ENCODE measurements at regions not wholly inside any gene's neighbourhood (a gene's known extent, or its start where the extent isn't known, plus 50 kb on each side); places are given as distances from the start of the nearest gene placed in this dataset.

GRCh38 chr13:22198641-22199217 lies 527.9 kb downstream of the FGF9 start:
- H4K20me1 ChIP-seq (ENCODE audit: insufficient read depth) = no peaks in the 10 kb centered on the region
- H3K9me3 ChIP-seq (ENCODE audit: control insufficient read depth in 1 of 2, insufficient read depth in 1 of 2, low read depth in 1 of 2, low read length in 2 of 2) = no peaks in the 10 kb centered on the region
- DNase-seq (ENCODE audit: low read depth, low spot score) (no peak), ATAC-seq (no peak)
- H3K36me3 ChIP-seq (ENCODE audit: control insufficient read depth in 1 of 2, insufficient read depth in 2 of 2, low read length in 2 of 2) = no peaks in the 10 kb centered on the region
- H3K4me1 ChIP-seq (ENCODE audit: control insufficient read depth in 1 of 2, insufficient read depth in 2 of 2, low read length in 2 of 2) = no peaks in the 10 kb centered on the region
- H3K4me3 ChIP-seq (replicated peaks in 1 of 2; ENCODE audit: low read depth in 1 of 2, low read length in 2 of 2) = no peak overlapping the region
- no peaks in the 10 kb centered on the region for H3K27me3 ChIP-seq (ENCODE audit: insufficient read depth, low read length)
- H3K79me2 ChIP-seq (ENCODE audit: insufficient read depth, low read length) = no peaks in the 10 kb centered on the region
- RAD21 ChIA-PET (ENCODE audit: low non-redundant PET in 1 of 2, low total read pairs in 2 of 2, uncharacterized antibody in 2 of 2, unreplicated experiment in 2 of 2) = no interaction called here
- TF ChIP-seq POLR2A (IDR thresholded peaks at IDR 0.05; ENCODE audit: borderline replicate concordance, extremely low read depth, insufficient read depth, insufficient read length) = no peak
- no peak for TF ChIP-seq ZNF274 (IDR thresholded peaks at IDR 0.05; ENCODE audit: low read depth, low read length)
- no peak for TF ChIP-seq EZH2 (IDR thresholded peaks at IDR 0.05)
- TF ChIP-seq TCF7L2 (IDR thresholded peaks at IDR 0.05; ENCODE audit: borderline replicate concordance, extremely low read depth, insufficient read depth, insufficient read length) = no peak
- no peak for TF ChIP-seq JUND (IDR thresholded peaks at IDR 0.05)
- no peak for TF ChIP-seq CBX3 (IDR thresholded peaks at IDR 0.05; ENCODE audit: low read depth)
- TF ChIP-seq YY1 (IDR thresholded peaks at IDR 0.05; ENCODE audit: extremely low read depth, insufficient replicate concordance, low read depth, low read length) = no peak
- TF ChIP-seq CTCF (IDR thresholded peaks at IDR 0.05 in 2 of 3, conservative IDR thresholded peaks at IDR 0.05 in 1 of 3; ENCODE audit: borderline replicate concordance in 1 of 3, insufficient read depth in 1 of 3, low read depth in 2 of 3, low read length in 2 of 3) = no peak
- no peak for TF ChIP-seq REST (IDR thresholded peaks at IDR 0.05; ENCODE audit: low read depth)
- no peak for TF ChIP-seq SRF (IDR thresholded peaks at IDR 0.05; ENCODE audit: low read depth)
- TF ChIP-seq ZBTB33 (IDR thresholded peaks at IDR 0.05; ENCODE audit: extremely low read depth, insufficient replicate concordance, low read length) = no peak
- no peak for TF ChIP-seq ATF3 (IDR thresholded peaks at IDR 0.05)
- no peak for TF ChIP-seq EGR1 (IDR thresholded peaks at IDR 0.05; ENCODE audit: low read depth)
- no peak for TF ChIP-seq SIN3A (IDR thresholded peaks at IDR 0.05; ENCODE audit: low read depth)
- no peak for TF ChIP-seq RAD21 (IDR thresholded peaks at IDR 0.05; ENCODE audit: low read depth)
- no peak for TF ChIP-seq SP1 (IDR thresholded peaks at IDR 0.05; ENCODE audit: low read depth)
- no peak for TF ChIP-seq ZFX (IDR thresholded peaks at IDR 0.05)
- TF ChIP-seq EZH2phosphoT487 (IDR thresholded peaks at IDR 0.05; ENCODE audit: borderline replicate concordance) = no peak
- no peak for TF ChIP-seq FOSL1 (IDR thresholded peaks at IDR 0.05; ENCODE audit: low read depth)
- no peak overlapping the region for H2AFZ ChIP-seq (ENCODE audit: low read depth, low read length, poor library complexity, severe bottlenecking)
- H3K9ac ChIP-seq (ENCODE audit: low read length) = no peak overlapping the region
- intact Hi-C loops (cut with micrococcal nuclease) = loop anchor here (10.0 kb wide), 1 partner anchor 564 kb away; no protein-coding TSS in a partner anchor
- H3K4me2 ChIP-seq (ENCODE audit: low read length) = no peak overlapping the region
- no peaks in the 10 kb centered on the region for H3K9me2 ChIP-seq (ENCODE audit: insufficient read depth)
- H3K27ac ChIP-seq (ENCODE audit: low read depth, low read length) = no peak overlapping the region
- CTCF ChIA-PET = no interaction called here
- POLR2A ChIA-PET = no interaction called here
- BruUV-seq (replicated peaks) = no TSS peak

All from HCT116 (cell line).